Thyroid gland (tissue), 4 donors: ENCODE measurements at regions not wholly inside any gene's neighbourhood (a gene's known extent, or its start where the extent isn't known, plus 50 kb on each side); places are given as distances from the start of the nearest gene placed in this dataset.

Source experiments
- DNase-seq, 2 donors: peaks; one replicate each; pipeline ENCODE4 v3.0.0-alpha.2; 2019
- H3K27ac ChIP-seq, 3 donors: fragments of 200-600 bp; sonication (generic); 1 replicate in 2 of 3; 2 replicates in 1 of 3; pipeline ENCODE4 v1.5.1; 2016 to 2019; ENCODE audit warnings: mild to moderate bottlenecking in 1 of 3, moderate library complexity in 1 of 3
- H3K27me3 ChIP-seq: fragments of 200-600 bp; sonication (generic); one replicate; pipeline ENCODE4 v1.5.1; 2019
- H3K36me3 ChIP-seq, 2 donors: fragments of 200-600 bp; sonication (generic); one replicate each; pipeline ENCODE4 v1.5.1; 2016 to 2019
- H3K4me1 ChIP-seq, 2 donors: fragments of 200-600 bp; sonication (generic); one replicate each; pipeline ENCODE4 v1.5.1; 2017 to 2019
- H3K4me3 ChIP-seq, 3 donors: fragments of 200-600 bp; sonication (generic); replicated peaks in 1 of 3; 1 replicate in 2 of 3; 2 replicates in 1 of 3; pipeline ENCODE4 v1.5.1; 2016; ENCODE audit warnings: mild to moderate bottlenecking in 1 of 3
- H3K9me3 ChIP-seq: fragments of 200-600 bp; sonication (generic); one replicate; pipeline ENCODE4 v1.5.1; 2017
- POLR2A ChIP-seq, 2 donors: fragments of 450-650 bp; IDR thresholded peaks; one replicate each; pipeline ENCODE4 v1.6.1; 2017; ENCODE audit warnings: antibody characterized with exemption in 2 of 2, mild to moderate bottlenecking in 2 of 2, moderate library complexity in 1 of 2
- WGBS, 2 donors: methylation state at CpG; one replicate each; pipeline ENCODE4 v1.1.5; 2017; 5-methylcytosine and 5-hydroxymethylcytosine counted together
- intact Hi-C: fragments of 100-400 bp; cut with DNase I; formaldehyde crosslinking; loops from one replicate; pipeline ENCODE4 v1.15.1; 2023
- TF ChIP-seq, protein P1 (sequence below), 6 experiments: fragments of 200-600 bp in 3 of 6; fragments of 450-650 bp in 3 of 6; sonication (generic) in 3 of 6; IDR thresholded peaks; one replicate each; pipeline ENCODE4 v1.5.1; 2016 to 2019; ENCODE audit warnings: antibody characterized with exemption in 6 of 6, mild to moderate bottlenecking in 2 of 6, inconsistent platforms in 1 of 6, moderate library complexity in 1 of 6

DNA sequence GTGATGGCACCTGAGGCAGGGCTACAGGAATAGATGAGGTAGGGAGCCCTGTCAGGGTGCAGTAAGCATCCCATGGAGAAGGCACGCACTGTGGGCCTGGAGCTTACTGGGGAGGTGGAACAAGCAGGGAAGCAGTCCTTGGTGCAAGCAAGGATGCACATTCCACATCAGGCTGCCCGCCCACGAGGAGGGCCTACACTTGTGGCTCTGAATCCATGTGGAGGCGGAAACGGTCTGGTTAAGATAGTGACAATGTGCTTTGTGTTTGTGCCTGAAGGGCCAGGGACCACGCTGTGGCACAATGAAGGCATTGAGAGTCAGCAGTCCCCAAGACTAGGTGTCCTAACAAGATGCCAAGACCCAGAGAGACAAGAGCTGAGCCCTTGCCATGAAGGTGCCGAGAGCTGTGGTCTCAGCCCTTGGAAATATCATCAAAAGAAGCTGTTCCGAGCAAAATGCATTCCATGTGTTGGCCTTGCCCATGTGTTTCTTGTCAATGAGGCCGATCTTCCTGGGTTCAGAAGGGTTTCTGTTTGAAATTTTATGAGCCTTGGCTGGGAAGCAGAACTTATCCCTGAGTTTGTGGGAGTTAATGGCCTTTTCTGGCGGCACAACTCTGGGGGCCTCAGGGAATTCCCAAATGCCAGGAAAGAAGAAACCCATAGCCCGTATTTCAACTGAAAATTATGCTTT is 111.9 kb downstream of the NGF start:
- Histone ChIP-seq H3K27ac (no peak overlapping the region), H3K4me1 (no peaks in the 10 kb centered on the region), H3K27me3 (no peaks in the 10 kb centered on the region), H3K36me3 (no peaks in the 10 kb centered on the region), H3K4me3 (no peak overlapping the region), H3K9me3 (no peaks in the 10 kb centered on the region)
- no peak for TF ChIP-seq POLR2A (IDR thresholded peaks at IDR 0.05)
- TF ChIP-seq, protein P1, sequence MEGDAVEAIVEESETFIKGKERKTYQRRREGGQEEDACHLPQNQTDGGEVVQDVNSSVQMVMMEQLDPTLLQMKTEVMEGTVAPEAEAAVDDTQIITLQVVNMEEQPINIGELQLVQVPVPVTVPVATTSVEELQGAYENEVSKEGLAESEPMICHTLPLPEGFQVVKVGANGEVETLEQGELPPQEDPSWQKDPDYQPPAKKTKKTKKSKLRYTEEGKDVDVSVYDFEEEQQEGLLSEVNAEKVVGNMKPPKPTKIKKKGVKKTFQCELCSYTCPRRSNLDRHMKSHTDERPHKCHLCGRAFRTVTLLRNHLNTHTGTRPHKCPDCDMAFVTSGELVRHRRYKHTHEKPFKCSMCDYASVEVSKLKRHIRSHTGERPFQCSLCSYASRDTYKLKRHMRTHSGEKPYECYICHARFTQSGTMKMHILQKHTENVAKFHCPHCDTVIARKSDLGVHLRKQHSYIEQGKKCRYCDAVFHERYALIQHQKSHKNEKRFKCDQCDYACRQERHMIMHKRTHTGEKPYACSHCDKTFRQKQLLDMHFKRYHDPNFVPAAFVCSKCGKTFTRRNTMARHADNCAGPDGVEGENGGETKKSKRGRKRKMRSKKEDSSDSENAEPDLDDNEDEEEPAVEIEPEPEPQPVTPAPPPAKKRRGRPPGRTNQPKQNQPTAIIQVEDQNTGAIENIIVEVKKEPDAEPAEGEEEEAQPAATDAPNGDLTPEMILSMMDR (IDR thresholded peaks at IDR 0.05), result no peak
- intact Hi-C loops, result no loop called here
- WGBS, 2 donors, result 79 to 91% methylated on average over 10 to 11 of the region's 11 CpGs
- DNase-seq, result no peak

DNA sequence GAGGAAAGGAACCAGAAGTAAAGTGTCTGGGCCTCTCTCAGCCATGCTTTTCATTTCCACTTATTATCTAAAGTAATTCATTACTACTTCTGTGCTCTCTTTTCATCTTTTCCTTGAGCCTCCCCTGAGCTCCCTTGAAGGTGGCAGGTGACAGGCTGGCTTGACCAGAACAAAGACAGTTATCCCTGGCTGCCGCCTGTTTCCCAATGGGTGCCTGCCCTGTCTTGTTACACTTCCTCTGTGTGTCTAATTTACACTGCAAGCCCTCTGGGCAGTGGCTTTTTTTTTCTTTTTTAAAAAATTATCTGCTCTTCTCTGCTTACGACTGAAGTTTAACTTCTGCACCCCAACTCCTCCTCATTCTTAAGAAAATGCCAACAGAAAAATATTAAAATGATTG is 113.4 kb downstream of the NGF start:
- no peak overlapping the region for H3K4me3 ChIP-seq
- no peak for DNase-seq
- H3K36me3 ChIP-seq, result no peaks in the 10 kb centered on the region
- H3K4me1 ChIP-seq, result no peaks in the 10 kb centered on the region
- H3K9me3 ChIP-seq, result no peaks in the 10 kb centered on the region
- intact Hi-C loops, result no loop called here
- no peak for TF ChIP-seq POLR2A (IDR thresholded peaks at IDR 0.05)
- TF ChIP-seq, protein P1 (IDR thresholded peaks at IDR 0.05), result no peak
- 93 to 95% methylated on average over 2 of the region's 2 CpGs for WGBS, 2 donors
- H3K27ac ChIP-seq, result no peak overlapping the region
- no peaks in the 10 kb centered on the region for H3K27me3 ChIP-seq

DNA sequence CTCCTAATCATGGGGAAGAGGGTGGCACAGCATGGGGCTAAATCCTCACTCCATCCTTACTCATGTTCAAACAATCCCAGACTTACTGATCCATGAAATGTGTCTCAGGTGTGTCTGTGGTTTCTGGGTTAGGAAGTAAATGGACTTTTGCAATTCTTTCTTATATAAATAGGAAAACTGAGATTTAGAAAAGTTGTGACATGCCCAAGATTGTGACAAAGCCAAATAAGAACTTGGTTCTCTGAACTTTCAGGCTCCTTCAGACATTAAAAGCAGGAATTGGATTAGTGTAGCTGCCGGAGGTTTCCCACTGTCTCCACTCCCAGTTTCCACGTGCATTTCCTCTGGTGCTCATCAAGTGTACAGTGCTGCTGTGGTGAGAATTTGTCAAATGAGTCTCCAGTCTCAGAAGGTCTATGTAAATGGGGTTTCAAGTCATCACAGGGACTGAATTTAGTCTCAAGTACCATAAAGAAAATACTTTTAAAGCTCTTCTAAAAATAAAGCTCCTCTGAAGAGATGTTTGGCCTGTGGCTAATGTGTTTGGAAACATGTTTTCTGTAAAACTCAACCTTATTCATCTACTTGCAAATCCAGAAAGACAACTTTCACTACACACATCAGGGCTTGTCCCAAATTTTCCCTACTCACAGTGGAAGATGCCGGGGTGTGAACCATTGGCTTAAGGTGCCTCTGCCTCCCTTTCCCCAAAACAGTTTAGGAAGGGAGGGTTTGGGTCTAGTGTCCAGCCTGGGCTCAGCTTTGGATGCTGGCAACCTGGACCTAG is 115.2 kb downstream of the NGF start:
- H3K27me3 ChIP-seq, result no peaks in the 10 kb centered on the region
- no peak for TF ChIP-seq POLR2A (IDR thresholded peaks at IDR 0.05)
- TF ChIP-seq, protein P1 (IDR thresholded peaks at IDR 0.05), result no peak
- no peak overlapping the region for H3K27ac ChIP-seq
- no peak for DNase-seq
- H3K4me1 ChIP-seq, result no peaks in the 10 kb centered on the region
- intact Hi-C loops, result no loop called here
- no peak overlapping the region for H3K4me3 ChIP-seq
- no peaks in the 10 kb centered on the region for H3K9me3 ChIP-seq
- no peaks in the 10 kb centered on the region for H3K36me3 ChIP-seq
- WGBS, 2 donors, result 64 to 73% methylated on average over 3 of the region's 3 CpGs

- no peak for TF ChIP-seq POLR2A (IDR thresholded peaks at IDR 0.05)
- TF ChIP-seq, protein P1 (IDR thresholded peaks at IDR 0.05), result no peak
- no peak overlapping the region for H3K4me3 ChIP-seq
- no peaks in the 10 kb centered on the region for H3K9me3 ChIP-seq
- intact Hi-C loops, result no loop called here
- no peaks in the 10 kb centered on the region for H3K4me1 ChIP-seq
- H3K27ac ChIP-seq, result peak overlapping the region in 1 of 3 donors; percentile 36
- no peak for DNase-seq
- no peaks in the 10 kb centered on the region for H3K27me3 ChIP-seq
- WGBS, 2 donors, result 76 to 79% methylated on average over 17 of the region's 17 CpGs
- no peaks in the 10 kb centered on the region for H3K36me3 ChIP-seq
Measured at GRCh38 chr1:115220340-115221270, 117.4 kb downstream of the NGF start.
